ENCODE measurements at regions not wholly inside any gene's neighbourhood (a gene's known extent, or its start where the extent isn't known, plus 50 kb on each side); places are given as distances from the start of the nearest gene placed in this dataset.
"Not testable (repeated sequence)": the region's sequence is repeated elsewhere in the genome, so short reads cannot be mapped to it uniquely, and the experiment has no call there.

DNA sequence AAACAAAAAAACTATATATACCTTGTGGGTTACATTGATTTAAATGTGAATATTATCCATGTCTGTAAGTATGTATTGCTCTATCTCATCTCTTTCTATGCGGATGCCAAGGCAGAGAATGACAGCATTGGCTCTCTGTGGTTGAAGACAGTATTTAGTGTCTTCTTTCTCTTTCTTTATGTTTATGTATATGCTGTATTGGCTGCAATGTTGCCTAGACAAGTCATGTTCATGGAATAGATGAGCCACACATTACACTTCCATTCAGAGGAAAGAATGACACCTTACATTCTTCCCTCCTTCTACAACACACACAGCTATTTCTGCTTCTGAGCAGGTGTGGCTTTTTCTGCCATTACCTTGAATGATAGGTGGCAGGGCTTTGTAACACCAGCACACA is 639.4 kb upstream of the MIR17HG start:
- no peak for DNase-seq
- in situ Hi-C loops (cut with HindIII; ENCODE audit: low pct_ligation_motif_present, low pct_unique_long_range_greater_than_20kb, low sequenced_read_pairs): no loop called here

DNA sequence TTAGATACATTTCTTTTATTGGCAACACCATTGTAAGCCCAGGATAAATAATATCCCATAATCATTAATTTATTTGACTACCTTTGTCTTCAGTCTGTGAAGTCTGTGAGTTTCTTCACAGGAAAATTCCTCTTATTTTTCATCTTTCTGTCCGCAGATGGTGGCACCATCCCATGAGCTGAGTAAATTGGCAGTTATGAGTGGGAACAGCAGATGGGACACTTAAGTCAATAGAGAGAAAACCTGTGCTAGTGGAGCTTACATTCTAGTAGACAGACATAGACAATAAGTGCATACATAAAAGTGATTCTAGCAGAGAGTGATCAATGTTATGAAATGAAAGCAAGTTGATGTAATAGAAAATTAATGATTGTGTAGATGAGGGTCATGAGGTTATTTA is 638.2 kb upstream of the MIR17HG start:
- in situ Hi-C loops (cut with HindIII; ENCODE audit: low pct_ligation_motif_present, low pct_unique_long_range_greater_than_20kb, low sequenced_read_pairs): no loop called here
- DNase-seq: no peak

- no peak for DNase-seq
- in situ Hi-C loops (cut with HindIII; ENCODE audit: low pct_ligation_motif_present, low pct_unique_long_range_greater_than_20kb, low sequenced_read_pairs): no loop called here
Observed at GRCh38 chr13:90710164-90710759, 637.2 kb upstream of the MIR17HG start.

DNA sequence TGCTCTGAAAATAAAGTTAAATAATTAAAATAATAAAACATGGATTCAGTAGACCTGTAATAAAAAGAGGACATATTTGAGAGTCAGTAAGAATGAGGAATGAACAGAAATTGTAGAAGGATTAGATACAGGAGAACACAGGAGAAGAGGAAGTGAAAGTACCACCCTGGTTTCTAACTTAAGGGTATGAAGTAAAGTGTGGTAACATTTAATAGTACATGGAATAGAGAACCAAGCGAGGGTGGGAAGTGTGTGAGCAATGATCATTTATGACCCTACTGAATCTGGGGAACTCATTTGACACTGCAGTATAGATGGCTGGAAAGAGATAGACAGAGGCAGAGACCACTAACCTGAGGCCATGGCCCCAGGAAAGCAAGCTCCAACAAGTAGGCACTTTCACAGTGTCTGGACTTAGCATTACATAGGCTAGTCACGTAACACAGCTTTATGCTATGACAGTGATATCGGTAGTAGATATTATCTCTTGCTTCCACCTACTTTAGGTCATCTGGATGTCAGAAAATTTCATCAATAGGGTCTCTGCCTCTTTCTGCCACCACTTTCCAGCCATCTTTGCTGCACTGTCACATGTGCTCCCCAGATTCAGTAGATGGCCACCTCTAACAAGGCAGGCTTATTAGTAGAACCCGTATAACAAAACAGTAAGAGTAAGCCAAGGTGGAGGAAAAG is 633.9 kb upstream of the MIR17HG start:
- in situ Hi-C loops (cut with HindIII; ENCODE audit: low pct_ligation_motif_present, low pct_unique_long_range_greater_than_20kb, low sequenced_read_pairs): no loop called here
- DNase-seq: no peak

DNA sequence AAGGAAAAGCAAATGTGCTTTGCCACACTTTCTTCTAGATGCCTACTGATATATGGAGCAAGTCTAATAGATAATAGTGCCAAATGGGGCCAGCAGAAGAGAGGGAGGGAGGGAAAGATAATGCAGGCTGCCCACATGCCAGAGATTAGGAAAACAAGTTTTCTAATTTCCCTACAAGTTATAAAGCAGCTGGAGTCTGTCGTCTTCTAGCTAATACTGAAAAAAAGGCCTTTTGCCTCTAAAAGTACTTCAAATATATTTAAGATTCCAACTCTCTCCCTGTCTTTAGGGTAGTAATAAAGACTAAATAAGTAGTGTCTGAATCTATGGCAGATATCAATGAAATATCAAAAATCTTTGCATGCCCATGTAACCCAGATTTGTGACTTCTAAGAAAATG is 632.0 kb upstream of the MIR17HG start:
- DNase-seq: no peak
- in situ Hi-C loops (cut with HindIII; ENCODE audit: low pct_ligation_motif_present, low pct_unique_long_range_greater_than_20kb, low sequenced_read_pairs): no loop called here

DNA sequence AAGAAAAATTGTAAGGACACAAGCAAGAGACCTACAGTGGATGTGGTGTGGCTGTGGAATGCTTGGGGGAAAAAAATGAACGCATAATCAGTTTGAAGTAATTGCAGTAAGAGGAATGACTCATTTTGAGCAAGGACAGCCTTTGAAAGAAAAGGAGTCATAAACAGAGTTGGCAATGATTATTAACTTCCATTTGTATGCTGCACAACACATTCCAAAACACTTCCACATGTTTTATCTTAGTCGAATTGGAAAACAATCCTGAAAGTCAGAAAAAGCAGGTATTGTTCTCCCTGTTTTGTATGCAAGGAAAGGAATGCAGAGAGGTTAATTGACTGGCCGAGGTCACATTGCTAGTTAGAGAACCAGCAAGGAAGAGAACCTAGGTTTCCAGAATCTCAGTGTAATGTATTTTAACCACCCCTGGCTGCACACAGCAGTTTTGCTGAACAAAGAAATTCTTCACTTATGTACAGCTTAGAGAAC is 630.0 kb upstream of the MIR17HG start:
- in situ Hi-C loops (cut with HindIII; ENCODE audit: low pct_ligation_motif_present, low pct_unique_long_range_greater_than_20kb, low sequenced_read_pairs): no loop called here
- peak; percentile 5 for DNase-seq

DNA sequence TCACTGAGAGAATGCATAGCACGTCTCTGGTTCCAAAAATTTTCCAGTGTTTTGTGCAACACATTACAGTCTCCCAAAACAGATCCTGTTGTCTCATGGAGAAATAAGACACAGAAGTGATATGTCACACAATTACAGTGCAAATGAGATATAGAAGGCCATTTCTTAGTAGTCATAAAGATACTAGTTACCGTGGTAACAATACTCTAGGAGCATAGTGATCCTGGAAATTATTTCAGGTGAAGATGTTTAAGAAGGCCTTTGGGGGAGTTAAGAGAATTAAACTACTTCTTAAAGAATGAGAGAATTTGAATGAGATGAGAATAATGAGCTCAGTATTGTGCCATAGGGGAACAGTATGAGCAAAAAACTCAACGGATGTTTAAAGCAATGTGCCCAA is 628.0 kb upstream of the MIR17HG start:
- no peak for DNase-seq
- in situ Hi-C loops (cut with HindIII; ENCODE audit: low pct_ligation_motif_present, low pct_unique_long_range_greater_than_20kb, low sequenced_read_pairs): no loop called here

GRCh38 chr13:90721937-90722336 is 625.5 kb upstream of the MIR17HG start:
- in situ Hi-C loops (cut with HindIII; ENCODE audit: low pct_ligation_motif_present, low pct_unique_long_range_greater_than_20kb, low sequenced_read_pairs): no loop called here
- DNase-seq: no peak

GRCh38 chr13:90723381-90723780 is 624.1 kb upstream of the MIR17HG start:
- in situ Hi-C loops (cut with HindIII; ENCODE audit: low pct_ligation_motif_present, low pct_unique_long_range_greater_than_20kb, low sequenced_read_pairs): no loop called here
- DNase-seq: no peak

DNA sequence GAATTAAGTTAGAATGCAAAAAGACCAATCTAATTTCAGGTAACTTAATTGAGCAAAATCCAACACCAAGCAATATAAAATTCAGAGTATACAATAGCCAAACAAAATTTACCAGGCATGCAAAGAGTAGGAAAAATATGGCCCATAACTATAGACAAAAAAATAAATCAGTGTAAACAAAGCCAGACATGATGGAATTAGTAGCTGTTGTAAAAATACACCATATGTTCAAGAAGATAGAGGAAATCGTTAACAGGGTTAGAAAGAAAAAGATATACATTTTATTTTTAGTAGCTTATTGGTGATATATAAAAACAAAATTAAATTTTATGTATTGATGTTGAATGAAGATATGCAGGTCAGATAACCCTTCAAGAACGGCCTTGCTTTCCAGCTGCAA is 621.1 kb upstream of the MIR17HG start:
- no peak for DNase-seq
- in situ Hi-C loops (cut with HindIII; ENCODE audit: low pct_ligation_motif_present, low pct_unique_long_range_greater_than_20kb, low sequenced_read_pairs): no loop called here

- in situ Hi-C loops (cut with HindIII; ENCODE audit: low pct_ligation_motif_present, low pct_unique_long_range_greater_than_20kb, low sequenced_read_pairs): no loop called here
Observed at GRCh38 chr13:90732049-90732448, 615.4 kb upstream of the MIR17HG start.

DNA sequence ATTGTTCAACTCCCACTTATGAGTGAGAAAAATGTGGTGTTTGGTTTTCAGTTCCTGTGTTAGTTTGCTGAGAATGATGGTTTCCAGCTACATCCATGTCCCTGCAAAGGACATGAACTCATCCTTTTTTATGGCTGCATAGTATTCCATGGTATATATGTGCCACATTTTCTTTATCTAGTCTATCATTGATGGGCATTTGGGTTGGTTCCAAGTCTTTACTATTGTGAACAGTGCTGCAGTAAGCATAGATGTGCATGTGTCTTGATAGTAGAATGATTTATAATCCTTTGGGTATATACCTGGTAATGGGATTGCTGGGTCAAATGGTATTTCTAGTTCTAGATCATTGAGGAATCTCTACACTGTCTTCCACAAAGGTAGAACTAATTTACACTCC is 613.0 kb upstream of the MIR17HG start:
- not testable (repeated sequence) for DNase-seq

More at GRCh38 chr13:90732049-90732448, 615.4 kb upstream of the MIR17HG start:
- peak; percentile 1 for DNase-seq

GRCh38 chr13:90738881-90739280 is 608.6 kb upstream of the MIR17HG start:
- in situ Hi-C loops (cut with HindIII; ENCODE audit: low pct_ligation_motif_present, low pct_unique_long_range_greater_than_20kb, low sequenced_read_pairs): no loop called here
- DNase-seq: no peak

More for the DNA sequence above, 613.0 kb upstream of the MIR17HG start:
- in situ Hi-C loops (cut with HindIII; ENCODE audit: low pct_ligation_motif_present, low pct_unique_long_range_greater_than_20kb, low sequenced_read_pairs): not testable (repeated sequence)

DNA sequence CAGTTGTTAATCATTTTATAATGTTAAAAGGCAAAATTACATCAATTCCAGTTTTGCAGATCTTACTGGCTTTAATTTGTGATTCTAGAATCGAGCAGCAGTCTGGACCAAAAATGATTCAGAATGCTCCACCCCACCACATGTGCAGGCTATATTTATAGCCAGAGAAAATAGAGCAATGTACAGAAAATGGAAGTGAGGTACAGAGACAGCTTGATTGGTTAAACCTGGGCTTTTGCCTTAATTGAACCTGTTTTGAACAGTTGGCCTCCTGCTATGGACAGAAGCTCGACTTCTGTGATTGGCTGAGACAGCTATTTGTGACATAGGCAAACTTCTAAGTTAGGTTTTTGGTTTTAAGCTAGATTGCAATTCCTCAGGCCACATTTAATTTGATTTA is 607.4 kb upstream of the MIR17HG start:
- in situ Hi-C loops (cut with HindIII; ENCODE audit: low pct_ligation_motif_present, low pct_unique_long_range_greater_than_20kb, low sequenced_read_pairs): no loop called here
- no peak for DNase-seq

DNA sequence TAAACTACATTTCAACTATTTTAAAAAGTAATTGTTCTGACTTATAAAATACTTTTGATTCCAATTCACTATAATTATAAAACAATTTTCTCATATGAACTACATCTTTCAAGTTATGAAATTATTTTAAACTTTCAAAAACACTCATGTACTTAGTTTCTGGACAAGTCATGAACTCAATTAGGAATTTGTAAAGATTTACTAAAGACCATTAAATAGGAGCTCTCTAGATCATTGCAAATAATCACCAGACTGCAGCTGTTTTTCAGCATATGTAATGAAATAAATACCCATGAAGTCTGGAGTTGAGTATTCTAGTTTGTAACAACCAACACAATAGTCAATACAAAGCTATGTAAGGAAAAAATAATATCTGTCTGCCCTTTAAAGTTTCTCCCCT is 605.1 kb upstream of the MIR17HG start:
- in situ Hi-C loops (cut with HindIII; ENCODE audit: low pct_ligation_motif_present, low pct_unique_long_range_greater_than_20kb, low sequenced_read_pairs): no loop called here

DNA sequence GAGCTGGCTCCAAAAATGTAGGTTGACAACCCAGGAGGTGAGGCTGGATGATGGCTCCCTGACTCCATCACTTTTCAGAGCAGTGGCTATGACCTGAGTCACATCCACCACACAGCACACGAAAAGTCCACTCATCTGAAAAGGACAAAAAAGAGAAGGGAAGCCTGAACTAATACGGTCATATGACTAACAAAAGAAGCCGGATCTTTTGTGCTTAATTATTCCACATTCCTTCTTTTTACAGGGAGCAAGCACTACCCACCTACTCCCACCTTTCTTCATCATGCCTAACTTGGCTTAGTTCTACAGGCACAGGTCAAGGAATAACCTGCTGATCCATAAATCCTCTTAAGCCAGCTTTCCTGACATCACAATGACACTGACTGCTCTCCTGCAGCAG is 601.3 kb upstream of the MIR17HG start:
- DNase-seq: no peak
- in situ Hi-C loops (cut with HindIII; ENCODE audit: low pct_ligation_motif_present, low pct_unique_long_range_greater_than_20kb, low sequenced_read_pairs): no loop called here

More for the DNA sequence above, 605.1 kb upstream of the MIR17HG start:
- no peak for DNase-seq

DNA sequence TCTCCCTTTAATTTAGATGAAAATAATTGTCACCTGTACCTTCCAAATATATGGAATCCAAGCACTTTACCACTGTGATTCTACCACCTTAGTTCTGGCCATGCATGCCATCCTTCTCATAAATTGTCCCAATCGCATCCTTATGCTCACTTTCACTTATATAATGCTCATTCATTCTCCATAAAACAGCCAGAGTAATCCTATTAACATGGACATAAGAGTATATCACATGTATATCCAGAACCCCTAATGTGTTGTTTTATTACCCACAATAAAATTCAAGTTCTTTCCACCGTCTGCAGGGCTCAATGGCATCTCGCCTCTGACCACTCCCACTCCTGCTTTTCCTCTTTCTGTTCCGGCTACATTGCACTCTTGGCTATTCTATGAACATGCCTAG is 597.5 kb upstream of the MIR17HG start:
- in situ Hi-C loops (cut with HindIII; ENCODE audit: low pct_ligation_motif_present, low pct_unique_long_range_greater_than_20kb, low sequenced_read_pairs): no loop called here
- no peak for DNase-seq

DNA sequence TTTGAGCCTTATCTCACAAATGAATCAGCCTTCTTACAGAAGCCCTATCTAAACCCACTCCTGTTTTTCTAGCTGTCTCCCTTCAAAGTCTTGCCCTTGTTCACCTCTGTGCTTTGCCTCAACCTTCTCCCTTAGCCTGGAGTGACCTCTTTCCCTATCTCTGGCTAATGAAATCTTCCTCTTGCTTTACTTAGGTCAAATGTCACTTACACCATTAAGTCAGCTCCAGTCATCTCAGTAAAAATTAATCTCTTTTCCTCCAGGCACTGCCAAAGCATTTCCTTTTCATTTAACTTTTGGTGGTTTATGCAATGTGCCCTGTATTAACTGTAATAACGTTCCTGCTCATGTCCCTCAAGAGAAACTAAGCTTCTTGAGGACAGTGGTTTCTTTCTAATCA is 596.5 kb upstream of the MIR17HG start:
- in situ Hi-C loops (cut with HindIII; ENCODE audit: low pct_ligation_motif_present, low pct_unique_long_range_greater_than_20kb, low sequenced_read_pairs): no loop called here
- DNase-seq: no peak

DNA sequence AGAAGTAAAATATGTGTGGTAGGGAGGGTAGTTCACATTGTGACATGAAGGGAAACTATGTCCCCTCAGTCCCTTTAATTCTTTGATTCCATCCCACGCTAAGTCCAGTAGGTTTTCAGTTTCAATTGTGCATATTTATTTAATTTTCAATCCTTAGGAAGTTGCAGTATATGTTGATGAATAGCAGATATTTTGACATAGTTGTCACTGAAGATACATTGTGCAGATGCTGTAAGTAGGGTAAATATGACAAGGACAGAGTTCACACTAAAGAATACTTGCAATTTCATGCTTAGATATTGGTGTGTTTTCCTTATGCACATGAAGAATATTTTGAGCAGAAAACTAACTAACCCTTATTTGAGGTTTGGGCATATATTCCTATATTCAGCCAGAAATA is 595.4 kb upstream of the MIR17HG start:
- in situ Hi-C loops (cut with HindIII; ENCODE audit: low pct_ligation_motif_present, low pct_unique_long_range_greater_than_20kb, low sequenced_read_pairs): no loop called here
- no peak for DNase-seq

DNA sequence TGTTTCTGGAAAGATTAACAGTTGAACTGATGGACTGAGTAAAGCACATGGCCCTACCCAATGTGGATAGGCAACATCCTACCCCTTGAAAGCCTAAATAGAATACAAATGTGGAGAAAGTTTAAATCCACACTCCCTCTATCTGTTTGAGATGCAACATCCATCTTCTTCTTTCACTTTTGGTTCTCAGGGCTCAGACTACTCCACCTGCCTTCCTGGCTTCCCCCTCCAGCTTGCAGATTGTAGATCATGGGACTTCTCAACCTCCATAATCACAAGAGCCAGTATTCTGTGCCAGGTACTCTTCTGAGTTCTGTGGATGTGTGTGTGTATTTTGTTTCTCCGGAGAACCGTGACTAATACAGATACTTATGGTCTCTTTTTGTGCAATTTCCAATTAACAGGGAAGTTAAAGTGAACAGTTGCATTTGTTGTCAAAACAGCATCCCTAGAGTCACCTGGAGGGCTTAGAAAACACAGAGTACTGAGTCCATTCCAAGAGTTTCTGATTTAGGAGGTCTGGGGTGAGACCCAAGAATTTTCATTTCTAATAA is 590.3 kb upstream of the MIR17HG start:
- no peak for DNase-seq
- in situ Hi-C loops (cut with HindIII; ENCODE audit: low pct_ligation_motif_present, low pct_unique_long_range_greater_than_20kb, low sequenced_read_pairs): no loop called here
